HG03520 (cell line): ENCODE measurements at regions not wholly inside any gene's neighbourhood (a gene's known extent, or its start where the extent isn't known, plus 50 kb on each side); places are given as distances from the start of the nearest gene placed in this dataset.

Source experiments
- ATAC-seq: cut with Tn5 transposase; IDR thresholded peaks from one replicate; pipeline ENCODE4 v1.9.1; 2021; ENCODE audit warnings: mild to moderate bottlenecking, moderate library complexity; ENCODE audit not compliant: unreplicated experiment

- no peak for ATAC-seq
Measured at GRCh38 chr17:79360196-79360595, 250.7 kb downstream of the RBFOX3 start.

DNA sequence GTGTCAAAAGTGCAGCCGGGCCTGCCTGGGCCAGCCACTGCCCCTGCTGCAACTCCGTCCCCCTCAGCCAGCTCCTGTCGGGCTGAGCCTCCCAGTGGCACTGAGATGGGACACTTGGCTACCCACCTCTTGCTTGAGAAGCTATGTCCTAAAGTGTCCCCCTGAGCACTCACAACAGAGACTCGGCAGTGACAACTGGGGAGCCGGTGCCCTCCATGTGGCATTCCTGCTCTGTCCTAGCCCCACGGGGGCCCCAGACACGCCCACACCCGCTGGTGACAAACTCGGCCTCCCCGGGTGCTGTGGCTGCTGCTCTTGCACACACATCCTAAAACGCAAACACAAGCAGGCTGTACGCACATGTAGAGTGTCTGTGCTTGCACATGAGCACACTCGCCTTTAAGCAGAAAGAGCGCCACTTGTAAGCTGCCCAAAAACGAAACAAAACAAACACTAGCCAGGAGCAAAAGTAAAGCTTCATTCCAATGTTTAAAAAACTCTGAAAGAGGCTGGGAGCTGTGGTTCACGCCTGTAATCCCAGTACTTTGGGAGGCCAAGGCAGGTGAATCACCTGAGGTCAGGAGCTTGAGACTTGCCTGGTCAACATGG lies 253.9 kb downstream of the RBFOX3 start:
- ATAC-seq: no peak

DNA sequence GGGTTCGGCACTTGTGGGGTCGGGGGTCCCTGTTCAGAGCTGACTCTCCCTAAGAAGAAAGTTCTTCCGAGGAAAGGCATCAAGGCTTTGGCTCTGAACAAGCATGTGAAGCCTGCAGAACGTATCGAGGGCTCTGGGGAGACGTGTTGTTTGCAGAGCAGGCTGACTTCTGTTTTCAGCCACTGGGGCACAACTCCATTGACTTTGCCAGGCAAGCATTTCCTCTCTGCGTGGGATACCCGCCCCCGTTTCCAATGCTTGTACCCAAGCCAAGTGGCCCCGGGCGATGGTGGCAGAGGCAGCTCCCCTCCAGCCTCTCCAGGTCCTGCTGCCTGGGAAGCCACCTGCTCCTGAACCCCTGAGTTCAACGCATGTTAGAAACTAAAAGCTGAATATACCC lies 255.7 kb downstream of the RBFOX3 start:
- ATAC-seq: no peak

- ATAC-seq: no peak
Measured at GRCh38 chr17:79354173-79354820, 256.6 kb downstream of the RBFOX3 start.

DNA sequence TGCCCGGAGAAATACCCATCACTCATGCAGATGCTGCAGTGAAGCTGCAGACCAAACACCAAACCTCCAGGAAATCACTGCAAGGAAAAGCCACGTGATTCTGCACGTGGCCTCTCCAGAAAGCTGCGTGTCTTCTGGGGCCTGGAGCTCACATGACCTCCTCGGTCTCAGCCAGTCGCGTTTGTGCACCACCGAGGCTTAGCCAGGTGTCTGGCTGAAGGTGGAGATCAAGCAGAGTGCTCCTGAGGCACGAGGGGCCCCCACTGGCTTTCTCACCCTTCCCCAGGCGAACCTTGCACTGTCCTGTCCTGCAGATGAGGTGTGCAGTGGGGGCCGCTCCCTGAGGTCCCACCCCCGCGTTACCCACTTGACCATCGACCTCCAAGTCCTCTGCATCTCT lies 257.3 kb downstream of the RBFOX3 start:
- ATAC-seq: no peak

GRCh38 chr17:79353016-79353415 lies 257.8 kb downstream of the RBFOX3 start:
- ATAC-seq: no peak

DNA sequence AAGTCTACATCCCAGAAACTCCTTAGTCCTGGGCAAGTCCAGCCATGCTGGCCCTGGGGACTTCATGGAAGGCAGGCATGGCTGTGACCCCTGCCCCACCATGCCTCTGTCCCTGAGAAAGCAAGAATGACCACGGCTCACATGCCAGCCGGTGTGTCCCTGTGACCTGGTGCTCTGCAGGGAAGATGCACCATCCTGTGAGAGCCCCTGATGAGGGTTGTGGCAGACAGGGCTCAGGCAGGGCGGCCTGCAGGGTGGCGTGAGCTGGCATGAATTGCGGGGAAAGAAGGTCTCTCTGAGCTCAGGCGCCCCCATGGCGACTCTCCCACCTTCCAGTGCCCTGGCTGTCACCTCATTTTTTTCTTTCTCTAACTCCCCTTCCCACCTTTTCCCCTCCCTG lies 260.3 kb downstream of the RBFOX3 start:
- no peak for ATAC-seq

- no peak for ATAC-seq
Measured at GRCh38 chr17:79349506-79350400, 261.1 kb downstream of the RBFOX3 start.

DNA sequence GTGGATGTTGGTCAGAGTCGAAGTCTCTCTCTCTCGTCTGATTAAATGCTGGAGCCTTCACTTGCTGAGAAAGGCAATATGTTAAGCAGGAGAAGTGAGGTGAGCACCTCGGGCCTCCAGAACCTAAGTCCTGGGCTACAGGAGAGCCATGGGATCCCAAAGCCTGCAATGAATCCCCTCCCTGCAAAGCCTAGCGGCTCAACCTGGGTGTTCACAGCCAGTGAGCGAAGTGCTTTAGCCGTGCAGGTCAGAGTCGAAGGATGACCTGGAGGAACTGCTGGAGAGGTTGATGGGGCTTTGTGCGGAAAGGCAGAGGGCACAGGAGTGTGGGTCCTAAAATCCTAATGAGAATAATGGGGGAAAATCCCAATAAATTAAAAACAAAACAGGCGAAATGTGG lies 267.8 kb downstream of the ENGASE start:
- ATAC-seq: no peak

- no peak for ATAC-seq
Measured at GRCh38 chr17:79341816-79342215, 267.2 kb downstream of the ENGASE start.

DNA sequence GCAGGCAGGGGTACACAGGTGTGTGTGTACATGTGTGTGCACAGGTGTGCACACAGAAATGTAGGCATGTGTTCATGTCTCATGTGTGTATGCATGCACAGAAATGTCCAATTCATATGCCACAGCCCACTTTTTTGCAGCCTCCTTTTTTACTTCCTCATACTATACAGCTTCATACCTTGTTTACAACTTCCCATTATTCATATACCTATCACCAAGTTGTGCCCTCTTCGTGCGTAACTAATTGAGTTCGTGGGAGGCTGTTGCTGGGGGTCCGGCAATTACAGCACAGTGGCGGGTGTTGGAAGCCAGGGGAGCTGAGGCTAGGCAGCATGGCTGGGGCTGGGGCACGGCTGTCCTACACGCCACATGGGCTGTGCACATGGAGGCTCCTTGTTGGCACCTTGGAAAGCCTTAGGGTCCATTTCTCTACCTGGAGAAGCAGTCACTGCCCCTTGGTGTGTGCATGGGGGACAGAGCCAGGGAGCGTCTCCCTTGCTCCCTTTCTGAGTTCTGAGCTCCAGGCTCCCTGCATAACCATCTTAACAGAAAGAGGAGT lies 266.7 kb downstream of the ENGASE start:
- ATAC-seq: no peak

GRCh38 chr17:79340333-79341221 lies 266.0 kb downstream of the ENGASE start:
- ATAC-seq: peak; percentile 67

DNA sequence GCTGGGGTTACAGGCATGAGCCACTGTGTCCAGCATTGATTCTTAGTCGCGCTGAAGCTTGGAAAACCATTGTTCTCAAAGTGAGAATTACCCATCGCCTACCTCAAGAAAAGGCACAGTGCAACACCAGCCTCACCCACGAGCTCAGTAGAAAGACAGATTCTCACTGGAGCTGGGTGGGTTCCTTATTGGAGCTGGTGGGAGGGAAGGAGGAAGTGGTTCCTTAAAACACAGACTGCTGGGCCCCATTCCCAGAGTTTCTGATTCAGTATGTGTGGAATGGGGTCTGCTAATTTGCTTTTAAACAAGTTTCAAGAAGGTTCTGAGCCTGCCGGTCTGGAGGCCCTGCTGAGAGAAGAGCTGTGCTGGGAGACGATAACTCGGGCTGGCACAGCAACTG lies 264.7 kb downstream of the ENGASE start:
- ATAC-seq: no peak

GRCh38 chr17:79338604-79339003 lies 264.0 kb downstream of the ENGASE start:
- ATAC-seq: no peak

- ATAC-seq: no peak
Measured at GRCh38 chr17:79338152-79338551, 263.5 kb downstream of the ENGASE start.

DNA sequence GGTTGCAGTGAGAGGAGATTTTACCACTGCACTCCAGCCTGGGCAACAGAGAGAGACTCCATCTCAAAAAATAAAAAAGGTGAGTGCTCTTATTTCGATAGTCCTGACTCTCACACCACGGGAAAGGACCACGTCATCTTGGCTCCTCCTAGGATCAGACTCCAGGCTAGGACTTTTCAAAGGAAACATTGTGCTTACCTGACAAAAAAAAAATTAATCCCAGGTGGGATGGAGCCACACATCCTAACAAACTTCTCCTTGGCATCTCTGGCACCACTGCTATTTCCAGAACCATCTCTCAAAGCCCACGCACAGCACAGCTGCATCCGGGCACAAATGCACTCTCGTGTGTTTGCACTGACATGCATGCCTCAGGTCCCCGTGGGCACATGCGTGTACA lies 262.4 kb downstream of the ENGASE start:
- ATAC-seq: no peak

GRCh38 chr17:79335456-79335855 lies 260.8 kb downstream of the ENGASE start:
- no peak for ATAC-seq

- no peak for ATAC-seq
Measured at GRCh38 chr17:79332011-79332554, 257.5 kb downstream of the ENGASE start.

DNA sequence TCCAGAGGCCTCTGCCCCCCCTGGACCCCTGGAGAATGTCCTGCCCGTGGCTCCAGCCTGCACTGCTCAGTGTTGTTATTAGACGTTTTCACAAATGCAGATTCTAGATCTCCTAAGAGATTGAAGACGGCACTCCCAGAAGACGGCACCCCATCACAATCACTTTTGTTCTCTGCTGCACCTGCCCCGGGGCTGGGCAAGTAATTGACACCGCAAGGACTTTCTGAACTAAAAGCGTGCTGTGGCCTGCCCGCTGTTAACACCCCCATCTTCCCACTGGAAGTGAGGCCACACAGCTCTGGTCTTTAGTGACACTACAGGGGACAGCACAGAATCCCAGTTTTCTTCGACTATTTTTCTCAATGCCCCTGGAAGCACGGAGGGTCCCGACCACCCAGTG lies 256.9 kb downstream of the ENGASE start:
- ATAC-seq: no peak

GRCh38 chr17:79330696-79331095 lies 256.1 kb downstream of the ENGASE start:
- no peak for ATAC-seq
